Adrenal gland (tissue), 9 donors: ENCODE measurements at regions not wholly inside any gene's neighbourhood (a gene's known extent, or its start where the extent isn't known, plus 50 kb on each side); places are given as distances from the start of the nearest gene placed in this dataset.

Source experiments
- DNase-seq, 7 donors: peaks; one replicate each; pipeline ENCODE4 v3.0.0-alpha.2; 2019 to 2020
- H3K27ac ChIP-seq, 5 donors: fragments of 200-600 bp; sonication (generic) in 4 of 5; 1 replicate in 3 of 5; 2 replicates in 2 of 5; pipeline versions ENCODE4 v1.5.1 to v1.8.0; 2016 to 2020; ENCODE audit warnings: mild to moderate bottlenecking in 1 of 5
- H3K27me3 ChIP-seq: fragments of 200-600 bp; 2 replicates; pipeline ENCODE4 v1.8.0; 2021
- H3K36me3 ChIP-seq, 2 donors: fragments of 200-600 bp; replicated peaks in 1 of 2; 1 replicate in 1 of 2; 2 replicates in 1 of 2; pipeline versions ENCODE4 v1.5.1 to v1.8.0; 2018 to 2022
- H3K4me1 ChIP-seq, 2 donors: fragments of 200-600 bp; replicated peaks in 1 of 2; 1 replicate in 1 of 2; 2 replicates in 1 of 2; pipeline versions ENCODE4 v1.5.1 to v1.8.0; 2018 to 2021
- H3K4me3 ChIP-seq, 4 donors: fragments of 200-600 bp; sonication (generic) in 3 of 4; one replicate each; pipeline ENCODE4 v1.5.1; 2016 to 2018
- H3K9me3 ChIP-seq, 3 donors: fragments of 200-600 bp; sonication (generic) in 1 of 3; replicated peaks in 1 of 3; 1 replicate in 2 of 3; 2 replicates in 1 of 3; pipeline versions ENCODE4 v1.5.1 to v1.8.0; 2016 to 2021
- POLR2A ChIP-seq, 2 donors: fragments of 450-650 bp; IDR thresholded peaks; one replicate each; pipeline ENCODE4 v1.6.1; 2017; ENCODE audit warnings: antibody characterized with exemption in 2 of 2, mild to moderate bottlenecking in 2 of 2, moderate library complexity in 1 of 2
- WGBS, 4 donors: extraction: QIAGEN DNeasy Blood & Tissue Kit in 2 of 4; methylation state at CpG; one replicate each; pipeline versions ENCODE4 v1.1.5 to v1.1.7; 2013 to 2017; 5-methylcytosine and 5-hydroxymethylcytosine counted together
- intact Hi-C, 2 donors: fragments of 100-400 bp; cut with DNase I; formaldehyde crosslinking; loops; one replicate each; pipeline versions ENCODE4 v1.14.1 to v1.15.0; 2022 to 2023
- TF ChIP-seq, protein P1 (sequence below), 6 experiments: fragments of 450-650 bp in 4 of 6; fragments of 200-600 bp in 2 of 6; sonication (generic) in 1 of 6; IDR thresholded peaks; 1 replicate in 5 of 6; 2 replicates in 1 of 6; pipeline versions ENCODE4 v1.5.1 to v1.8.0; 2016 to 2021; ENCODE audit warnings: antibody characterized with exemption in 6 of 6, mild to moderate bottlenecking in 2 of 6, moderate library complexity in 1 of 6
- donor health status: healthy with polysubstance abuse.
- donor health status: Bipolar disorder and iron deficiency.
- donor health status: DM: yes; HTN: yes; CAD: no.
- donor health status: DM: no; HTN: no; CAD: no.
- donor health status: DM: no; HTN: no; CAD: no.

DNA sequence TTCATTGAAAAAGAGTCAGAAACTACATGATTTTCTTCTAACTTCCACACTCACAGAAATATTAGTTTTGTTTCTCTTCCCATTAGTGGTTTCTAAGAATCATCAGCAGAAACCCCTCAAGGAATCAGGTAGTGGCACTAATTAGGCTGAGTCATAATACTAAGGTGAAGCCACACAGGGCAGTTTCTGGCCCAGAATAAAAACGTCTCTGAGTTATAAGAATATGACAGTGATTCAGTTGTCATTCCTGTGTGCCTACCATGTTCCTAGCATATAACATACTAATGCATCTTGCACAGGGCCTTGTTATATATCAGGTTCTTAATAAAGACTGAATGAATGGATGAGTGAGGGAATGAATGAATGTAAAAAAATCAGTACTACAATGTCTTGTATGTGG, 206.0 kb upstream of the PLEKHG7 start:
- Histone ChIP-seq H3K36me3 (no peaks in the 10 kb centered on the region), H3K9me3 (no peaks in the 10 kb centered on the region), H3K4me3 (no peak overlapping the region), H3K27ac (no peak overlapping the region), H3K27me3 (no peaks in the 10 kb centered on the region), H3K4me1 (peaks cover 0 to 8% of the 10 kb centered on the region in 2 donors)
- 53 to 59% (median 56%) methylated on average over 1 of the region's 1 CpG for whole genome bisulfite sequencing, 4 donors
- intact Hi-C loops = no loop called here
- DNase-seq = no peak
- TF ChIP-seq, protein P1, sequence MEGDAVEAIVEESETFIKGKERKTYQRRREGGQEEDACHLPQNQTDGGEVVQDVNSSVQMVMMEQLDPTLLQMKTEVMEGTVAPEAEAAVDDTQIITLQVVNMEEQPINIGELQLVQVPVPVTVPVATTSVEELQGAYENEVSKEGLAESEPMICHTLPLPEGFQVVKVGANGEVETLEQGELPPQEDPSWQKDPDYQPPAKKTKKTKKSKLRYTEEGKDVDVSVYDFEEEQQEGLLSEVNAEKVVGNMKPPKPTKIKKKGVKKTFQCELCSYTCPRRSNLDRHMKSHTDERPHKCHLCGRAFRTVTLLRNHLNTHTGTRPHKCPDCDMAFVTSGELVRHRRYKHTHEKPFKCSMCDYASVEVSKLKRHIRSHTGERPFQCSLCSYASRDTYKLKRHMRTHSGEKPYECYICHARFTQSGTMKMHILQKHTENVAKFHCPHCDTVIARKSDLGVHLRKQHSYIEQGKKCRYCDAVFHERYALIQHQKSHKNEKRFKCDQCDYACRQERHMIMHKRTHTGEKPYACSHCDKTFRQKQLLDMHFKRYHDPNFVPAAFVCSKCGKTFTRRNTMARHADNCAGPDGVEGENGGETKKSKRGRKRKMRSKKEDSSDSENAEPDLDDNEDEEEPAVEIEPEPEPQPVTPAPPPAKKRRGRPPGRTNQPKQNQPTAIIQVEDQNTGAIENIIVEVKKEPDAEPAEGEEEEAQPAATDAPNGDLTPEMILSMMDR (IDR thresholded peaks at IDR 0.05) = no peak
- TF ChIP-seq POLR2A (IDR thresholded peaks at IDR 0.05) = no peak

DNA sequence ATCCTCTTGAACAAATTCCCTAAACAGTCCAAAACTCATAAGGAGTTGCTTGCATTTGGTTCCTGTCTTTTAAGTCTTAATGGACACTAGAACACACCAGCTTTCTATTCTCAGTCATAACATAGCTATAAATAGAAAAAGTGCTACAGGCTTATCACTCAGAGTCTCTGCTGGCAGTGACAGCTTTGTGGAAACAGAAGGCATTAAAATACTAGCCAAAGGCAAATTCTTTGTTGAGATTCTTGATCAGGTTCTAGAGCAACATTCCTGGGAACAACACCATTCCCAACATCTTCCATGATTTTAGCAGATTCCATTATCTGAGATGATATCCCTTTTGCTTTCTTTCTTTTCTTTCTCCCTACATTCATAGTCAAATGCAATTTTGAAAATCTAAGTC, 207.7 kb upstream of the PLEKHG7 start:
- TF ChIP-seq, protein P1 (IDR thresholded peaks at IDR 0.05) = no peak
- no peak for TF ChIP-seq POLR2A (IDR thresholded peaks at IDR 0.05)
- no peaks in the 10 kb centered on the region for H3K36me3 ChIP-seq
- H3K4me3 ChIP-seq = no peak overlapping the region
- DNase-seq = no peak
- peaks cover 0 to 8% of the 10 kb centered on the region in 2 donors for H3K4me1 ChIP-seq
- no peaks in the 10 kb centered on the region for H3K27me3 ChIP-seq
- no peak overlapping the region for H3K27ac ChIP-seq
- H3K9me3 ChIP-seq = no peaks in the 10 kb centered on the region
- intact Hi-C loops = no loop called here

DNA sequence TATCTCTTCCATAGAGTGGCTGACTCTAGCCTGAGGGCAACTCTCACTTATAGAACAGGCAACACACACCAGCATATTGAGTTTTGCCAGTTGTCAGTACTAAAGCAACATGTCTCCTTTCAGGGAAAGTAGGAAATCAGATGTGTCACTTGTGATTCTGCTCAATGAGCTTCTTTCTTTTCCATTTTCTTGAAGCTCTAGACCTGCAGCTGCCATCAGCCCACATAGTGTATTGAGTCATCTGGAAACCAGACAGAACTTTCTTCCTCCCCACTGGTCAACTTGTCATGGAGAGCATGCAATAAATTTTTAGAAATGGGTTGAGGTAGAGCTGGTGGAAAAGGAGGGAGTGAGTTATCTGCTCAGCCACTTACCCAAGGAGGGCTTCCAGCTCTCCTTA, 209.0 kb upstream of the PLEKHG7 start:
- no peak overlapping the region for H3K27ac ChIP-seq
- H3K4me3 ChIP-seq = no peak overlapping the region
- DNase-seq = no peak
- no peaks in the 10 kb centered on the region for H3K27me3 ChIP-seq
- intact Hi-C loops = no loop called here
- peaks cover 0 to under 1% of the 10 kb centered on the region in 2 donors for H3K4me1 ChIP-seq
- no peak for TF ChIP-seq POLR2A (IDR thresholded peaks at IDR 0.05)
- TF ChIP-seq, protein P1 (IDR thresholded peaks at IDR 0.05) = no peak
- H3K36me3 ChIP-seq = no peaks in the 10 kb centered on the region
- no peaks in the 10 kb centered on the region for H3K9me3 ChIP-seq

DNA sequence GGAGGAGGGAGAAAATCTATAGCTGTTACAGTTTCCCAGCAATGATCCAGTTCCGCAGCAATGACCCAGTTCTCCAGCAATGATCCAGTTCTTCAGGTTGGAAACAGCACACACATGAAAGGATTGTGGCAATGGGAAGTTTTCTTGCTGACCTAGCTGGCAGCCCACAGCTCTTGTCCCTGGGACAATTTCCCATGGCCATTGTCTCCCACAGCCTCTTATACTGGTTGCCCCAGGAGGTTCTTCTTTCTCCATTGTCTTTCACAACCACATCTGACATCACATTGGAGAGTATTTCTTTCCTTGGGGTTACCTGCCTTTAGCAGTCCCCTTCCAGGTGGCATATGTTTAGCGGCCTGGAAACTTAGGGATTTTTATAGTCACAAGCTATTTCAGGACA, 209.8 kb upstream of the PLEKHG7 start:
- Histone ChIP-seq H3K9me3 (no peaks in the 10 kb centered on the region), H3K4me1 (no peaks in the 10 kb centered on the region), H3K4me3 (no peak overlapping the region), H3K27me3 (no peaks in the 10 kb centered on the region), H3K27ac (no peak overlapping the region), H3K36me3 (no peaks in the 10 kb centered on the region)
- intact Hi-C loops = no loop called here
- DNase-seq = no peak
- 87 to 95% (median 91%) methylated on average over 2 of the region's 2 CpGs for WGBS, 4 donors
- no peak for TF ChIP-seq POLR2A (IDR thresholded peaks at IDR 0.05)
- TF ChIP-seq, protein P1 (IDR thresholded peaks at IDR 0.05) = no peak
